H1 (cell line): ENCODE measurements at regions not wholly inside any gene's neighbourhood (a gene's known extent, or its start where the extent isn't known, plus 50 kb on each side); places are given as distances from the start of the nearest gene placed in this dataset.

Source experiments
- CTCF ChIA-PET: fragments of 300-600 bp; sonication (Branson Sonifier 250); formaldehyde crosslinking; loops from one replicate; lab custom pipeline; 2021; ENCODE audit not compliant: partially characterized antibody; lab: Charles Lee
- POLR2A ChIA-PET: fragments of 300-600 bp; sonication (Branson Sonifier 250); formaldehyde crosslinking; loops from one replicate; lab custom pipeline; 2021; ENCODE audit warnings: inconsistent platforms; ENCODE audit not compliant: partially characterized antibody; lab: Charles Lee
- DNase-seq, 2 experiments: peaks; one replicate each; pipeline versions ENCODE4 v3.0.0 to v3.0.0-alpha.2; 2010 to 2022; ENCODE audit warnings: low spot score in 2 of 2, low read depth in 1 of 2, mixed read lengths in 1 of 2
- FAIRE-seq: peaks from 2 replicates; lab custom pipeline; 2011; peaks lifted over from hg19 to GRCh38; lab: Jason Lieb, UNC
- H2AFZ ChIP-seq: 2 replicates; pipeline ENCODE4 v1.8.1; 2012; ENCODE audit warnings: low read length, inconsistent platforms
- H2AK5ac ChIP-seq: 2 replicates; pipeline ENCODE4 v1.6.1; 2013; ENCODE audit warnings: low read depth, low read length
- H2BK120ac ChIP-seq: replicated peaks from 2 replicates; pipeline ENCODE3; 2013; ENCODE audit warnings: low read depth, low read length, inconsistent platforms
- H2BK12ac ChIP-seq: 2 replicates; pipeline ENCODE4 v1.6.1; 2013; ENCODE audit warnings: low read depth, low read length
- H2BK15ac ChIP-seq: 2 replicates; pipeline ENCODE4 v1.6.1; 2013; ENCODE audit warnings: low read length
- H2BK20ac ChIP-seq: 2 replicates; pipeline ENCODE4 v1.6.1; 2013; ENCODE audit warnings: low read length
- H2BK5ac ChIP-seq: 2 replicates; pipeline ENCODE4 v1.6.1; 2013; ENCODE audit warnings: low read depth, low read length
- H3K14ac ChIP-seq: 2 replicates; pipeline ENCODE4 v1.6.1; 2013; ENCODE audit warnings: inconsistent platforms; ENCODE audit not compliant: insufficient read length
- H3K18ac ChIP-seq: 2 replicates; pipeline ENCODE4 v1.6.1; 2013; ENCODE audit warnings: low read length; ENCODE audit errors: extremely low read depth
- H3K23ac ChIP-seq: 2 replicates; pipeline ENCODE4 v1.6.1; 2013; ENCODE audit warnings: inconsistent platforms; ENCODE audit not compliant: insufficient read length
- H3K23me2 ChIP-seq: 2 replicates; pipeline ENCODE4 v1.6.1; 2013; ENCODE audit warnings: low read depth, low read length
- H3K27ac ChIP-seq: 2 replicates; pipeline ENCODE4 v1.6.1; 2011; ENCODE audit warnings: low read depth, low read length, inconsistent platforms
- H3K27me3 ChIP-seq, 4 experiments: replicated peaks in 1 of 4; 1 replicate in 1 of 4; 2 replicates in 3 of 4; pipeline versions ENCODE4 v1.6.1 to v1.8.1; 2011 to 2013; ENCODE audit warnings: low read length in 3 of 4, mild to moderate bottlenecking in 3 of 4, inconsistent platforms in 2 of 4, mixed read lengths in 2 of 4, moderate library complexity in 1 of 4; ENCODE audit not compliant: control insufficient read depth in 3 of 4, insufficient read depth in 3 of 4; ENCODE audit errors: extremely low read depth in 1 of 4
- H3K36me3 ChIP-seq, 4 experiments: 2 replicates each; pipeline versions ENCODE4 v1.6.1 to v1.8.1; 2011 to 2013; ENCODE audit warnings: mild to moderate bottlenecking in 4 of 4, low read length in 3 of 4, moderate library complexity in 2 of 4, control low read depth in 1 of 4, inconsistent platforms in 1 of 4; ENCODE audit not compliant: insufficient read depth in 4 of 4, control insufficient read depth in 2 of 4
- H3K4ac ChIP-seq: replicated peaks from 2 replicates; pipeline ENCODE3; 2013; ENCODE audit warnings: low read length, low read depth, mixed read lengths, inconsistent platforms; ENCODE audit not compliant: insufficient read length
- H3K4me1 ChIP-seq, 4 experiments: replicated peaks in 1 of 4; 1 replicate in 1 of 4; 2 replicates in 3 of 4; pipeline versions ENCODE4 v1.6.1 to v1.8.1; 2011 to 2013; ENCODE audit warnings: low read length in 3 of 4, inconsistent platforms in 2 of 4, mixed read lengths in 1 of 4; ENCODE audit not compliant: insufficient read depth in 4 of 4, control insufficient read depth in 3 of 4
- H3K4me2 ChIP-seq, 2 experiments: 2 replicates each; pipeline versions ENCODE4 v1.6.1 to v1.8.1; 2011 to 2013; ENCODE audit warnings: low read depth in 2 of 2, low read length in 2 of 2, control low read depth in 1 of 2, inconsistent platforms in 1 of 2, mild to moderate bottlenecking in 1 of 2; ENCODE audit not compliant: insufficient read depth in 1 of 2
- H3K4me3 ChIP-seq, 4 experiments: fragments of 200-600, 300-600 bp in 1 of 4; sonication (generic), shearing (Covaris generic), sonication (Bioruptor Twin) in 1 of 4; 2 replicates each; pipeline versions ENCODE4 v1.5.1 to v1.8.1; 2011 to 2016; ENCODE audit warnings: low read length in 4 of 4, low read depth in 3 of 4, control low read depth in 2 of 4, inconsistent platforms in 2 of 4, mild to moderate bottlenecking in 2 of 4, mixed read lengths in 1 of 4, moderate library complexity in 1 of 4; ENCODE audit not compliant: insufficient read depth in 2 of 4; ENCODE audit errors: extremely low read depth in 1 of 4
- H3K56ac ChIP-seq: replicated peaks from 2 replicates; pipeline ENCODE3; 2013; ENCODE audit warnings: low read depth, mild to moderate bottlenecking, mixed read lengths, low read length, inconsistent platforms; ENCODE audit not compliant: insufficient read length
- H3K79me1 ChIP-seq: 2 replicates; pipeline ENCODE4 v1.6.1; 2013; ENCODE audit warnings: low read depth, low read length, control low read depth
- H3K79me2 ChIP-seq, 2 experiments: 2 replicates each; pipeline versions ENCODE4 v1.6.1 to v1.8.1; 2012 to 2013; ENCODE audit warnings: low read length in 2 of 2, mild to moderate bottlenecking in 2 of 2, inconsistent platforms in 1 of 2; ENCODE audit not compliant: insufficient read depth in 2 of 2, control insufficient read depth in 1 of 2
- H3K9ac ChIP-seq, 4 experiments: replicated peaks in 1 of 4; 1 replicate in 1 of 4; 2 replicates in 3 of 4; pipeline versions ENCODE4 v1.6.1 to v1.8.1; 2011 to 2013; ENCODE audit warnings: low read depth in 3 of 4, low read length in 3 of 4, control low read depth in 2 of 4, mild to moderate bottlenecking in 2 of 4, moderate library complexity in 2 of 4, inconsistent platforms in 1 of 4; ENCODE audit errors: extremely low read depth in 1 of 4
- H3K9me3 ChIP-seq, 2 experiments: 2 replicates each; pipeline versions ENCODE4 v1.6.1 to v1.8.1; 2012 to 2013; ENCODE audit warnings: mild to moderate bottlenecking in 2 of 2, moderate library complexity in 2 of 2, control low read depth in 1 of 2, inconsistent platforms in 1 of 2, low read depth in 1 of 2, low read length in 1 of 2, mixed read lengths in 1 of 2; ENCODE audit not compliant: insufficient read depth in 2 of 2
- H4K20me1 ChIP-seq, 2 experiments: replicated peaks in 1 of 2; 2 replicates each; pipeline versions ENCODE3 to v1.8.1; 2011 to 2013; ENCODE audit warnings: inconsistent platforms in 2 of 2, low read length in 2 of 2, mild to moderate bottlenecking in 1 of 2; ENCODE audit not compliant: insufficient read depth in 2 of 2, control insufficient read depth in 1 of 2
- H4K5ac ChIP-seq: 2 replicates; pipeline ENCODE4 v1.6.1; 2013; ENCODE audit warnings: low read length, low read depth, mixed read lengths, inconsistent platforms; ENCODE audit not compliant: insufficient read length
- H4K8ac ChIP-seq: 2 replicates; pipeline ENCODE4 v1.8.0; 2013; ENCODE audit warnings: mild to moderate bottlenecking, moderate library complexity, low read length, inconsistent platforms; ENCODE audit not compliant: insufficient read depth; ENCODE audit errors: extremely low read depth
- H4K91ac ChIP-seq: replicated peaks from 2 replicates; pipeline ENCODE3; 2013; ENCODE audit warnings: low read length, mixed read lengths, inconsistent platforms; ENCODE audit not compliant: insufficient read length
- CBX8 ChIP-seq: fragments of 300-800, 300-1000 bp; sonication (generic); IDR thresholded peaks from 2 replicates; pipeline ENCODE4 v1.7.1; 2016; ENCODE audit warnings: low read depth, low read length, borderline replicate concordance
- CREB1 ChIP-seq: IDR thresholded peaks from 2 replicates; pipeline ENCODE4 v1.6.1; 2012; ENCODE audit warnings: inconsistent platforms
- EP300 ChIP-seq, 2 experiments: IDR thresholded peaks; 1 replicate in 1 of 2; 2 replicates in 1 of 2; pipeline ENCODE4 v1.6.1; 2011 to 2012; ENCODE audit warnings: low read depth in 2 of 2, low read length in 2 of 2, mild to moderate bottlenecking in 2 of 2, borderline replicate concordance in 1 of 2, inconsistent platforms in 1 of 2, moderate library complexity in 1 of 2
- JUND ChIP-seq: IDR thresholded peaks from 2 replicates; pipeline ENCODE4 v1.6.1; 2011; ENCODE audit warnings: mild to moderate bottlenecking, improper control_type of control experiment, low read length
- NRF1 ChIP-seq: IDR thresholded peaks from 2 replicates; pipeline ENCODE4 v1.6.1; 2011; ENCODE audit warnings: mild to moderate bottlenecking, low read depth, low read length, improper control_type of control experiment
- PHF8 ChIP-seq: fragments of 200-600 bp; sonication (generic); conservative IDR thresholded peaks from 2 replicates; pipeline ENCODE4 v1.7.1; 2012; ENCODE audit warnings: low read depth, mild to moderate bottlenecking, inconsistent platforms, low read length, moderate library complexity
- SIN3A ChIP-seq, 2 experiments: IDR thresholded peaks in 1 of 2; conservative IDR thresholded peaks in 1 of 2; 2 replicates each; pipeline ENCODE4 v1.6.1; 2011 to 2012; ENCODE audit warnings: low read length in 2 of 2, improper control_type of control experiment in 1 of 2, low read depth in 1 of 2, mild to moderate bottlenecking in 1 of 2
- SP2 ChIP-seq: IDR thresholded peaks from 2 replicates; pipeline ENCODE4 v1.6.1; 2012; ENCODE audit warnings: mild to moderate bottlenecking, low read length, inconsistent platforms
- SP4 ChIP-seq: IDR thresholded peaks from 2 replicates; pipeline ENCODE4 v1.6.1; 2012; ENCODE audit warnings: low read length, inconsistent platforms
- YY1 ChIP-seq: IDR thresholded peaks from 2 replicates; pipeline ENCODE4 v1.6.1; 2011; ENCODE audit warnings: low read depth, mild to moderate bottlenecking, low read length
- WGBS, 2 experiments: shearing (Covaris generic) in 1 of 2; methylation state at CpG; one replicate each; pipeline versions ENCODE4 v1.1.6 to v1.1.7; 2013 to 2015; ENCODE audit warnings: low lambda C conversion rate in 2 of 2, mixed read lengths in 2 of 2, inconsistent platforms in 1 of 2, low coverage in 1 of 2, missing lambda C conversion rate in 1 of 2; ENCODE audit not compliant: insufficient replicate concordance in 2 of 2, insufficient coverage in 1 of 2, insufficient read length in 1 of 2; ENCODE audit errors: extremely low coverage in 1 of 2, missing lambda C conversion rate in 1 of 2; 5-methylcytosine and 5-hydroxymethylcytosine counted together
- TF ChIP-seq, protein P1 (sequence below): IDR thresholded peaks from 2 replicates; pipeline ENCODE4 v1.6.1; 2012; ENCODE audit warnings: inconsistent platforms
- TF ChIP-seq, protein P2 (sequence below), 3 experiments: IDR thresholded peaks; 1 replicate in 2 of 3; 2 replicates in 1 of 3; pipeline versions ENCODE4 v1.5.1 to v1.6.1; 2011; ENCODE audit warnings: low read length in 3 of 3, mild to moderate bottlenecking in 3 of 3, inconsistent platforms in 2 of 3, low read depth in 1 of 3, moderate library complexity in 1 of 3; ENCODE audit not compliant: insufficient read depth in 1 of 3; ENCODE audit errors: control extremely low read depth in 1 of 3

GRCh38 chr2:160582081-160582480, 88.5 kb upstream of the RBMS1 start:
- ChIA-PET POLR2A (interaction anchor here (1.0 to 1.2 kb wide), 2 partner anchors 177 to 388 kb away, joined by 4 read pairs; no protein-coding TSS in a partner anchor), CTCF (interaction anchor here (0.6 to 3.7 kb wide), 22 partner anchors 18 to 482 kb away, joined by 3 to 17 read pairs (median 5); no protein-coding TSS in a partner anchor)
- H3K27ac ChIP-seq, result no peak overlapping the region
- no peak overlapping the region for H2AFZ ChIP-seq
- no peak overlapping the region for H3K18ac ChIP-seq
- no peaks in the 10 kb centered on the region for H3K27me3 ChIP-seq
- 88 to 100% methylated on average over 1 to 2 of the region's 2 CpGs for WGBS, 2 experiments
- no peak overlapping the region for H3K4ac ChIP-seq
- H4K8ac ChIP-seq, result no peak overlapping the region
- H3K14ac ChIP-seq, result no peak overlapping the region
- no peak overlapping the region; a peak in 1 of 8 replicates for H3K4me3 ChIP-seq
- no peak overlapping the region for H4K91ac ChIP-seq
- no peaks in the 10 kb centered on the region for H4K20me1 ChIP-seq
- H2BK120ac ChIP-seq, result no peak overlapping the region
- DNase-seq (no peak), FAIRE-seq (no peak)
- no peak overlapping the region for H4K5ac ChIP-seq
- H2AK5ac ChIP-seq, result no peak overlapping the region
- no peaks in the 10 kb centered on the region for H3K36me3 ChIP-seq
- H3K23ac ChIP-seq, result no peak overlapping the region
- no peak overlapping the region for H2BK20ac ChIP-seq
- H2BK12ac ChIP-seq, result no peak overlapping the region
- H3K9ac ChIP-seq, result no peak overlapping the region
- H3K56ac ChIP-seq, result no peak overlapping the region
- H2BK5ac ChIP-seq, result no peak overlapping the region
- peaks cover 0 to 12% (median 3%) of the 10 kb centered on the region in 4 experiments; a peak in 5 of 7 replicates for H3K4me1 ChIP-seq
- no peaks in the 10 kb centered on the region for H3K79me1 ChIP-seq
- H3K4me2 ChIP-seq, result no peak overlapping the region
- H2BK15ac ChIP-seq, result no peak overlapping the region
- H3K9me3 ChIP-seq, result no peaks in the 10 kb centered on the region
- H3K79me2 ChIP-seq, result no peaks in the 10 kb centered on the region
- no peaks in the 10 kb centered on the region for H3K23me2 ChIP-seq
- TF ChIP-seq YY1, result no peak
- TF ChIP-seq EP300 (IDR thresholded peaks at IDR 0.05; ENCODE audit: borderline replicate concordance in 1 of 2, low read depth in 2 of 2, low read length in 2 of 2), result no peak
- no peak for TF ChIP-seq CBX8
- no peak for TF ChIP-seq NRF1
- TF ChIP-seq JUND, result no peak
- TF ChIP-seq PHF8, result no peak
- TF ChIP-seq, protein P1, sequence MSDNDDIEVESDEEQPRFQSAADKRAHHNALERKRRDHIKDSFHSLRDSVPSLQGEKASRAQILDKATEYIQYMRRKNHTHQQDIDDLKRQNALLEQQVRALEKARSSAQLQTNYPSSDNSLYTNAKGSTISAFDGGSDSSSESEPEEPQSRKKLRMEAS, result no peak
- no peak for TF ChIP-seq CREB1
- TF ChIP-seq SP4, result no peak
- TF ChIP-seq SP2, result no peak
- no peak for TF ChIP-seq SIN3A (conservative IDR thresholded peaks at IDR 0.05 in 1 of 2, IDR thresholded peaks at IDR 0.05 in 1 of 2; ENCODE audit: low read depth in 1 of 2, low read length in 2 of 2)
- TF ChIP-seq, protein P2, sequence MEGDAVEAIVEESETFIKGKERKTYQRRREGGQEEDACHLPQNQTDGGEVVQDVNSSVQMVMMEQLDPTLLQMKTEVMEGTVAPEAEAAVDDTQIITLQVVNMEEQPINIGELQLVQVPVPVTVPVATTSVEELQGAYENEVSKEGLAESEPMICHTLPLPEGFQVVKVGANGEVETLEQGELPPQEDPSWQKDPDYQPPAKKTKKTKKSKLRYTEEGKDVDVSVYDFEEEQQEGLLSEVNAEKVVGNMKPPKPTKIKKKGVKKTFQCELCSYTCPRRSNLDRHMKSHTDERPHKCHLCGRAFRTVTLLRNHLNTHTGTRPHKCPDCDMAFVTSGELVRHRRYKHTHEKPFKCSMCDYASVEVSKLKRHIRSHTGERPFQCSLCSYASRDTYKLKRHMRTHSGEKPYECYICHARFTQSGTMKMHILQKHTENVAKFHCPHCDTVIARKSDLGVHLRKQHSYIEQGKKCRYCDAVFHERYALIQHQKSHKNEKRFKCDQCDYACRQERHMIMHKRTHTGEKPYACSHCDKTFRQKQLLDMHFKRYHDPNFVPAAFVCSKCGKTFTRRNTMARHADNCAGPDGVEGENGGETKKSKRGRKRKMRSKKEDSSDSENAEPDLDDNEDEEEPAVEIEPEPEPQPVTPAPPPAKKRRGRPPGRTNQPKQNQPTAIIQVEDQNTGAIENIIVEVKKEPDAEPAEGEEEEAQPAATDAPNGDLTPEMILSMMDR (IDR thresholded peaks at IDR 0.05; ENCODE audit: control extremely low read depth in 1 of 3, insufficient read depth in 1 of 3, low read depth in 1 of 3, low read length in 3 of 3), result no peak
